ENCODE measurements at regions not wholly inside any gene's neighbourhood (a gene's known extent, or its start where the extent isn't known, plus 50 kb on each side); places are given as distances from the start of the nearest gene placed in this dataset.

DNA sequence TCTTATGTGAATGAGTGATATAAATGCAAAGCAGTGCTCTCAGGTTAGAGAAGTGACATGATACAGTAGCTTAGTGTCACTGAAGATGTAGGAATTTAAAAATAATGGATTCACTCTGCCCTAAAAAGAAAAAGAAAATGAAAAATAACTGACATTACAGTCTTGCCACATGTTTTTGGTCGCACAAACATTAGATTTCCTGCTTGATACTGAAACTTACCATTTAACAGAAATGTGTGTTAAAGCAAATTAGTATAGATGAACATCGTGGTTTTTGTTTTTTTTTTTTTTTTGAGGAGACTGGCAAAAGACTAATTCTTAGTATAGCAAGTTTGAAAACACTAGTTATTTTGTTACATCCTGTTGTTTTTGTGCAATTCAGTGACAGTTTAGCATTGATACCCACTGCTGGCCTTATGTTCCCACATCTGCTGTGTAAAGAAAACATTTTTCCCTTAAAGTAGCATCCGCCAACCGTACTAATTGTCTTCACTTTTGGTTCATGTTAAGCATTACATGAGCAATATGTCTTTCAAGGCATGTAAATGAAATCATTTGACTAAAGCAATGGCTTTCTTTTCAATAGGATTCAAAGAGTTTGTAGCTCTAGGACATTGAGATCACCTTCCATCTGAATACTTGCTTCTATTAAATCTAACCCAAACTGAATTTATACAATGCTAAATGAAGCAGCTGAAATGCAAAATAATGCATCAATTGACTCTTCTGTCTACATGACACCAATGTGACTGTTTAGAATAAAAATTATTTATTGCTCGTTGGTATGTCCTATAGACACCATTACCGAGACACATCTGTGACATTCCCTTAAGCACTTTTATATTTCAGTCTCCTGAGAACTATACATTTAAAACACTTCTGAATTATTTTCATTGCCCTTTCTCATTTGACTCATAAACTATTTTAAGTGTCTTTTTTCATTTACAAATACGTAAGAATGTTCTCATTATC, 859.1 kb downstream of the MAT2B start (continued):
- TF ChIP-seq PRDM15 (CRISPR knock-in tag; IDR thresholded peaks at IDR 0.05) (no peak), BCL11A (IDR thresholded peaks at IDR 0.05; ENCODE audit: low read depth, low read length) (no peak), ZNF217 (IDR thresholded peaks at IDR 0.05) (no peak), BMI1 (IDR thresholded peaks at IDR 0.05; ENCODE audit: borderline replicate concordance) (no peak)

GRCh38 chr5:164370841-164371240, 865.4 kb downstream of the MAT2B start:
- Histone ChIP-seq H3K4me2 (ENCODE audit: control insufficient read depth, insufficient read depth) (no peak overlapping the region), H4K20me1 (ENCODE audit: control insufficient read depth, insufficient read depth) (no peaks in the 10 kb centered on the region), H3K27ac (ENCODE audit: control insufficient read depth, insufficient read depth) (no peak overlapping the region), H3K4me1 (ENCODE audit: control insufficient read depth, insufficient read depth, low read length) (no peaks in the 10 kb centered on the region), H3K79me2 (ENCODE audit: control insufficient read depth, insufficient read depth, low read length) (no peaks in the 10 kb centered on the region), H3K9me3 (replicated peaks; ENCODE audit: control insufficient read depth, insufficient read depth, low read length) (no peaks in the 10 kb centered on the region), H3K27me3 (replicated peaks in 1 of 2; ENCODE audit: control insufficient read depth in 2 of 2, insufficient read depth in 2 of 2, low read length in 1 of 2) (no peaks in the 10 kb centered on the region), H3K36me3 (ENCODE audit: control insufficient read depth in 2 of 2, insufficient read depth in 2 of 2, low read length in 1 of 2) (no peaks in the 10 kb centered on the region), H2AFZ (ENCODE audit: control insufficient read depth, low read depth, low read length) (no peak overlapping the region), H3K9ac (ENCODE audit: control insufficient read depth, insufficient read depth, low read length) (no peak overlapping the region), H3K4me3 (no peak overlapping the region)
- ATAC-seq (no peak), DNase-seq (ENCODE audit: low read depth, low spot score) (no peak), FAIRE-seq (no peak)
- WGBS (ENCODE audit: insufficient coverage, insufficient replicate concordance, low lambda C conversion rate, missing lambda C conversion rate): 13% methylated on average over 4 of the region's 4 CpGs
- ChIA-PET CTCF (no interaction called here), RAD21 (ENCODE audit: unreplicated experiment) (interaction anchor here (1.9 kb wide), 1 partner anchor 30 kb away, joined by 5 read pairs; no protein-coding TSS in a partner anchor), POLR2A (interaction anchor here (2.5 kb wide), 1 partner anchor 12 kb away, joined by 8 read pairs; no protein-coding TSS in a partner anchor), SMC1A (ENCODE audit: uncharacterized antibody, unreplicated experiment) (interaction anchor here (1.0 to 4.1 kb wide), 5 partner anchors 10 to 34 kb away, joined by 3 to 28 read pairs (median 3); no protein-coding TSS in a partner anchor)
- BruUV-seq (replicated peaks): no TSS peak
- in situ Hi-C loops (cut with MboI) (no loop called here), intact Hi-C loops (cut with micrococcal nuclease; ENCODE audit: unreplicated experiment) (no loop called here)
- no peak for TF ChIP-seq ASH2L (IDR thresholded peaks at IDR 0.05; ENCODE audit: borderline replicate concordance, low read depth)
- TF ChIP-seq ZNF24 (IDR thresholded peaks at IDR 0.05): no peak
- no peak for TF ChIP-seq YY1 (IDR thresholded peaks at IDR 0.05; ENCODE audit: low read depth, low read length)
- TF ChIP-seq BACH1 (IDR thresholded peaks at IDR 0.05; ENCODE audit: borderline replicate concordance): no peak
- no peak for TF ChIP-seq SMAD5 (IDR thresholded peaks at IDR 0.05; ENCODE audit: low read depth)
- TF ChIP-seq ZNF207 (IDR thresholded peaks at IDR 0.05; ENCODE audit: borderline replicate concordance): no peak
- no peak for TF ChIP-seq TCF3 (IDR thresholded peaks at IDR 0.05; ENCODE audit: borderline replicate concordance, insufficient read depth, low read depth, low read length)
- TF ChIP-seq, protein P1, sequence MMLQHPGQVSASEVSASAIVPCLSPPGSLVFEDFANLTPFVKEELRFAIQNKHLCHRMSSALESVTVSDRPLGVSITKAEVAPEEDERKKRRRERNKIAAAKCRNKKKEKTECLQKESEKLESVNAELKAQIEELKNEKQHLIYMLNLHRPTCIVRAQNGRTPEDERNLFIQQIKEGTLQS (IDR thresholded peaks at IDR 0.05; ENCODE audit: borderline replicate concordance, extremely low read depth, low read depth, low read length): no peak
- TF ChIP-seq NFYB (IDR thresholded peaks at IDR 0.05; ENCODE audit: insufficient read depth, low read depth, low read length): no peak
- no peak for TF ChIP-seq POLR2AphosphoS5 (IDR thresholded peaks at IDR 0.05; ENCODE audit: low read length)
- no peak for TF ChIP-seq SIN3A (IDR thresholded peaks at IDR 0.05; ENCODE audit: low read depth, low read length)
- TF ChIP-seq HDAC2 (IDR thresholded peaks at IDR 0.05): no peak
- TF ChIP-seq RCOR1 (conservative IDR thresholded peaks at IDR 0.05; ENCODE audit: low read depth, low read length): no peak
- no peak for TF ChIP-seq EGR1 (IDR thresholded peaks at IDR 0.05; ENCODE audit: borderline replicate concordance in 1 of 2, low read depth in 2 of 2, low read length in 2 of 2)

All from GM12878 (cell line).